ENCODE measurements at regions not wholly inside any gene's neighbourhood (a gene's known extent, or its start where the extent isn't known, plus 50 kb on each side); places are given as distances from the start of the nearest gene placed in this dataset.

DNA sequence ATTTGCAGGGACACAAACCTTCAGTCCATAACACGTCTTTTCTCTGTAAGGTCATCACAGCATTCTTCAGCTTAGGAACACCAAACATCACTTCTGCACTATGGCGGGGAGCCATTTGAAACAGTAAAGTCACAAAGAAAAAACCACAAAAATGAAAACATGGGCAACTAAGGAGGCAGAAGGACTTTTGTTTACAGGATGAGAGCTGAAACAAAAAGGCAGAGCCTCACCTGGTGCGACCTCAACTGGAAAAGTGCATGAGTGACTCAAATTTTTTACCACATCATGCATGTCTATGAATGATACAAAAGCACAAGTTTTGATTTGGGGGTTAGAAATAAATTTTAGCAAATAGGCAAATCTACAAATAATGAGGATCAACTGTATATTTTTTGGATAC, 68.2 kb upstream of the TNFAIP3 start:
- Histone ChIP-seq H3K27me3 (ENCODE audit: insufficient read depth, low read length) (no peaks in the 10 kb centered on the region), H4K20me1 (ENCODE audit: insufficient read depth, low read length) (no peaks in the 10 kb centered on the region), H3K9me3 (ENCODE audit: low read length) (no peaks in the 10 kb centered on the region), H3K9me2 (ENCODE audit: low read depth, low read length) (no peaks in the 10 kb centered on the region), H3K79me2 (ENCODE audit: insufficient read depth, low read length) (no peaks in the 10 kb centered on the region), H3K9ac (ENCODE audit: low read length) (no peak overlapping the region), H3K27ac (ENCODE audit: low read depth, low read length, poor library complexity, severe bottlenecking) (no peak overlapping the region), H3F3A (ENCODE audit: insufficient read depth, low read length) (no peaks in the 10 kb centered on the region), H3K36me3 (ENCODE audit: insufficient read depth, low read length) (no peaks in the 10 kb centered on the region), H3K4me2 (ENCODE audit: low read length) (no peak overlapping the region), H3K4me1 (ENCODE audit: insufficient read depth, low read length, severe bottlenecking) (no peaks in the 10 kb centered on the region), H3K4me3 (ENCODE audit: low read depth, low read length, poor library complexity, severe bottlenecking) (no peak overlapping the region), H2AFZ (ENCODE audit: low read length) (no peak overlapping the region)
- TF ChIP-seq EZH2 (IDR thresholded peaks at IDR 0.05; ENCODE audit: borderline replicate concordance, low read length), result no peak
- TF ChIP-seq, protein P1, sequence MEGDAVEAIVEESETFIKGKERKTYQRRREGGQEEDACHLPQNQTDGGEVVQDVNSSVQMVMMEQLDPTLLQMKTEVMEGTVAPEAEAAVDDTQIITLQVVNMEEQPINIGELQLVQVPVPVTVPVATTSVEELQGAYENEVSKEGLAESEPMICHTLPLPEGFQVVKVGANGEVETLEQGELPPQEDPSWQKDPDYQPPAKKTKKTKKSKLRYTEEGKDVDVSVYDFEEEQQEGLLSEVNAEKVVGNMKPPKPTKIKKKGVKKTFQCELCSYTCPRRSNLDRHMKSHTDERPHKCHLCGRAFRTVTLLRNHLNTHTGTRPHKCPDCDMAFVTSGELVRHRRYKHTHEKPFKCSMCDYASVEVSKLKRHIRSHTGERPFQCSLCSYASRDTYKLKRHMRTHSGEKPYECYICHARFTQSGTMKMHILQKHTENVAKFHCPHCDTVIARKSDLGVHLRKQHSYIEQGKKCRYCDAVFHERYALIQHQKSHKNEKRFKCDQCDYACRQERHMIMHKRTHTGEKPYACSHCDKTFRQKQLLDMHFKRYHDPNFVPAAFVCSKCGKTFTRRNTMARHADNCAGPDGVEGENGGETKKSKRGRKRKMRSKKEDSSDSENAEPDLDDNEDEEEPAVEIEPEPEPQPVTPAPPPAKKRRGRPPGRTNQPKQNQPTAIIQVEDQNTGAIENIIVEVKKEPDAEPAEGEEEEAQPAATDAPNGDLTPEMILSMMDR (IDR thresholded peaks at IDR 0.05; ENCODE audit: low read length), result no peak

- Histone ChIP-seq H3K4me2 (ENCODE audit: low read length) (no peak overlapping the region), H2AFZ (ENCODE audit: low read length) (no peak overlapping the region)
These were observed 67.0 kb upstream of the TNFAIP3 start for GRCh38 chr6:137799950-137800568.

DNA sequence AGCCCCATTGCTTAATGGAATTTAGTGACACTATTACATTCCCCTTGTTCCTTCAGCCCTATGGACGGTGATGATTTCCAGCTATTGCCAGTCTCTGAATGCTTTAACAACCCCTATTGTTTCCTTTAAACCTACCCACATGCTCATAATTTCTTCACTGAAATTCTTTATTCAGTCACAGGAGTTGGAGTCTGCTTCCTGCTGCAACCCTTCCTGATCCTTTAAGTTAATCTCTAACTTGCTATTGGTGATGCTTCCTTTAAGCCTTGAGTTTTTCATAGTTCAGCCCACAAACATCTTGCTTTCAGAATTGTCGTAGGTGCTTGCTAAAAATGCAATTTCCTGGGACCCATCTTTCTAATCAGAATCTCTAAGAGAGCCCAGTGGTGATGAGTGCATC, 66.3 kb upstream of the TNFAIP3 start:
- H2AFZ ChIP-seq (ENCODE audit: low read length), result no peak overlapping the region
- no peaks in the 10 kb centered on the region for H3K36me3 ChIP-seq (ENCODE audit: insufficient read depth, low read length)
- no peaks in the 10 kb centered on the region for H3K27me3 ChIP-seq (ENCODE audit: insufficient read depth, low read length)
- no peaks in the 10 kb centered on the region for H4K20me1 ChIP-seq (ENCODE audit: insufficient read depth, low read length)
- H3K27ac ChIP-seq (ENCODE audit: low read depth, low read length, poor library complexity, severe bottlenecking), result no peak overlapping the region
- H3K4me1 ChIP-seq (ENCODE audit: insufficient read depth, low read length, severe bottlenecking), result no peaks in the 10 kb centered on the region
- no peak overlapping the region for H3K4me2 ChIP-seq (ENCODE audit: low read length)
- TF ChIP-seq EZH2 (IDR thresholded peaks at IDR 0.05; ENCODE audit: borderline replicate concordance, low read length), result no peak
- TF ChIP-seq, protein P1 (IDR thresholded peaks at IDR 0.05; ENCODE audit: low read length), result no peak
- H3F3A ChIP-seq (ENCODE audit: insufficient read depth, low read length), result no peaks in the 10 kb centered on the region
- no peaks in the 10 kb centered on the region for H3K79me2 ChIP-seq (ENCODE audit: insufficient read depth, low read length)
- H3K9me3 ChIP-seq (ENCODE audit: low read length), result no peaks in the 10 kb centered on the region
- no peak overlapping the region for H3K9ac ChIP-seq (ENCODE audit: low read length)
- no peak overlapping the region for H3K4me3 ChIP-seq (ENCODE audit: low read depth, low read length, poor library complexity, severe bottlenecking)
- no peaks in the 10 kb centered on the region for H3K9me2 ChIP-seq (ENCODE audit: low read depth, low read length)

More at GRCh38 chr6:137799950-137800568, 67.0 kb upstream of the TNFAIP3 start:
- Histone ChIP-seq H3K27ac (ENCODE audit: low read depth, low read length, poor library complexity, severe bottlenecking) (no peak overlapping the region), H3K4me3 (ENCODE audit: low read depth, low read length, poor library complexity, severe bottlenecking) (no peak overlapping the region), H3K9me3 (ENCODE audit: low read length) (no peaks in the 10 kb centered on the region), H3K27me3 (ENCODE audit: insufficient read depth, low read length) (no peaks in the 10 kb centered on the region), H3K36me3 (ENCODE audit: insufficient read depth, low read length) (no peaks in the 10 kb centered on the region), H3K4me1 (ENCODE audit: insufficient read depth, low read length, severe bottlenecking) (no peaks in the 10 kb centered on the region), H3K9ac (ENCODE audit: low read length) (no peak overlapping the region), H3K79me2 (ENCODE audit: insufficient read depth, low read length) (no peaks in the 10 kb centered on the region), H3K9me2 (ENCODE audit: low read depth, low read length) (no peaks in the 10 kb centered on the region), H3F3A (ENCODE audit: insufficient read depth, low read length) (no peaks in the 10 kb centered on the region), H4K20me1 (ENCODE audit: insufficient read depth, low read length) (no peaks in the 10 kb centered on the region)
- no peak for TF ChIP-seq EZH2 (IDR thresholded peaks at IDR 0.05; ENCODE audit: borderline replicate concordance, low read length)
- TF ChIP-seq, protein P1 (IDR thresholded peaks at IDR 0.05; ENCODE audit: low read length), result peak; percentile 75

Measured in OCI-LY1 (cell line).